ENCODE measurements at regions not wholly inside any gene's neighbourhood (a gene's known extent, or its start where the extent isn't known, plus 50 kb on each side); places are given as distances from the start of the nearest gene placed in this dataset.

DNA sequence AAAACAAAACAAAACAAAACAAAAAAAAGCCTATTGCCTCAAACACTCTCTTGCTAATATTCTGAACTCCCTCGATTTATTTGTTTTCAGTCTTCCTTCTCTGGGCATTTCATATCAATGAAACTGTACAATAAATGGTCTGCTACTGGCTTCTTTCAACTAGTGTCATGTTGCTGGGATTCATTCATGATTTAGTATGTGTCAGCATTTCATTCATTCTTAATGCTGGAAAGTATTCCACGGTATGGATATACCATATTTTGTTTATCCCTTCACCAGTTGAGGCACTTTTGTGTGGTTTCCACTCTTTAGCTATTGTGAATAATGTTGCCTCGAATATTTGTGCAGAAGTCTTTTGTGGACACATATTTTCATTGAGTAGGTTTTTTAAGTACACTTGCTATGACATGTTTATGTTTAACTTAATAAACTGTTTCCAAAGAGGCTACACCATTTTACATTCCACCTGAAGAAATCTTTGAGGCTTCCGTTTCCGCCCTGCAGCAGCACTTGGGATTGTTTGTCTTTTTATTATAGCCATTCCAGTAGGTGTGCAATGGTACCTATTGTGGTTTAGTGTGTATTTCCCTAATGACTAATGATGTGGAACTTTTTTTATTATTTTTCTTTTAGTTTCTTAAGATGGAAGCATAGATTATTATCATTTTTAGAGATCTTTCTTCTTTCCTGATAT is 543.6 kb upstream of the SOX11 start:
- ChIA-PET POLR2A (no interaction called here), CTCF (no interaction called here)
- Mint-ChIP-seq H3K27me3 (no peaks in the 10 kb centered on the region), H3K4me1 (no peaks in the 10 kb centered on the region), H3K9me3 (peaks cover 13% of the 10 kb centered on the region), H3K36me3 (ENCODE audit: low read depth) (no peaks in the 10 kb centered on the region), H3K27ac (no peak overlapping the region), H3K4me3 (no peak overlapping the region)
- DNase-seq (no peak), ATAC-seq (ENCODE audit: low read depth) (no peak)
- intact Hi-C loops (cut with micrococcal nuclease) = no loop called here
- TF ChIP-seq, protein P1, sequence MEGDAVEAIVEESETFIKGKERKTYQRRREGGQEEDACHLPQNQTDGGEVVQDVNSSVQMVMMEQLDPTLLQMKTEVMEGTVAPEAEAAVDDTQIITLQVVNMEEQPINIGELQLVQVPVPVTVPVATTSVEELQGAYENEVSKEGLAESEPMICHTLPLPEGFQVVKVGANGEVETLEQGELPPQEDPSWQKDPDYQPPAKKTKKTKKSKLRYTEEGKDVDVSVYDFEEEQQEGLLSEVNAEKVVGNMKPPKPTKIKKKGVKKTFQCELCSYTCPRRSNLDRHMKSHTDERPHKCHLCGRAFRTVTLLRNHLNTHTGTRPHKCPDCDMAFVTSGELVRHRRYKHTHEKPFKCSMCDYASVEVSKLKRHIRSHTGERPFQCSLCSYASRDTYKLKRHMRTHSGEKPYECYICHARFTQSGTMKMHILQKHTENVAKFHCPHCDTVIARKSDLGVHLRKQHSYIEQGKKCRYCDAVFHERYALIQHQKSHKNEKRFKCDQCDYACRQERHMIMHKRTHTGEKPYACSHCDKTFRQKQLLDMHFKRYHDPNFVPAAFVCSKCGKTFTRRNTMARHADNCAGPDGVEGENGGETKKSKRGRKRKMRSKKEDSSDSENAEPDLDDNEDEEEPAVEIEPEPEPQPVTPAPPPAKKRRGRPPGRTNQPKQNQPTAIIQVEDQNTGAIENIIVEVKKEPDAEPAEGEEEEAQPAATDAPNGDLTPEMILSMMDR (IDR thresholded peaks at IDR 0.05) = no peak

DNA sequence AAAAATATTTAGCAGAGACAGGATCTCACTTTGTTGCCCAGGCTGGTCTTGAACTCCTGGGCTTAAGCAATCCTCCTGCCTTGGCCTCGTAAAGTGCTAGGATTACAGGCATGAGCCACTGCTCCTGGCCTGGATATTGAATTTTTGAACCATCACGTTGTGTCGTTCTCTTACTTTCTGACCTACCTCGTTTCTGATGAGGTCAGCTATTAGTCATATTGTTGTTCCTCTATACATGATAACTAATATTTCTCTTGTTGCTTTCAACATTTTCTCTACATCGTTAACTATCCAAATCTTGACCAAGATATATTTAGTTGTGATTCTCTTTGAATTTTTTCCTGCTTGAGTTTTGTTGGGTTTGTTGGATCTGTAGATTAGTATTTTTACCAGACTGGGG is 541.3 kb upstream of the SOX11 start:
- Mint-ChIP-seq H3K4me1 (no peaks in the 10 kb centered on the region), H3K27ac (no peak overlapping the region), H3K27me3 (no peaks in the 10 kb centered on the region), H3K4me3 (no peak overlapping the region), H3K9me3 (peaks cover 18% of the 10 kb centered on the region), H3K36me3 (ENCODE audit: low read depth) (no peaks in the 10 kb centered on the region)
- DNase-seq = no peak
- ChIA-PET POLR2A (no interaction called here), CTCF (no interaction called here)
- TF ChIP-seq, protein P1 (IDR thresholded peaks at IDR 0.05) = no peak
- no peak for ATAC-seq (ENCODE audit: low read depth)
- intact Hi-C loops (cut with micrococcal nuclease) = no loop called here

DNA sequence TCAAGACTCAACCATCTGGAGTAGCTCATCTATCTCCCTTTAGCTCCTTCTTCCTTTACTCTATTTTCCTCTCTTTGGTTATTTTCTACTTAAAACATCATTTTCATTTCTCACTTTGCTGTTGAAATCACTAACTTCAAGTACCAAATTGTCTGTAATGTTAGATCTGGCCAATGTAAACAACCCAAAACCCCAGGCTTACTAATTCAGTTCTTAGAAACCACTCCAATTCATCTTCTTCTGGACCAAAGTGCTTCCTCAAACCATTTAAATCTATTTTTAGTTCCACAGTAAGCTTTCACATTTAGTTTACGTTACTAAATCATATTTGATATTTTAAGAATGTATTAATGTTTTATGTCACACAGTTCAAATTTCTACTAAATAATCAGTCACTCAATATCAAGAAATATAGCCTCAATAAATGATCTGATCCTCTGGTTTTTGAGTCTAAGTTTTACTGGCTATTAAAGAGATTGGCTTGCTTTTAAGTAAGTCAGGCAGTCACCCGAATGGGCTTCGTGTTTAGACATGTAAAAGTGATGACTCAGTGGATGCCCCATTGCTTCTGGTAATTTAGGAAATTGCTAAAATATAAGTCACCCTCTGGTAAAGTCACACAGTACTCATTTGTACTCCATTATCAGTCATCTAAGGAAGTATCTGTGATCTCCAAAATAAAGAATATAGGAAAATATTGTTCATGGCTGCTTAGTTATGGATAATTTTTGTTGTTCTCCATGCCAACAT is 527.2 kb upstream of the SOX11 start:
- DNase-seq (no peak), ATAC-seq (ENCODE audit: low read depth) (no peak)
- Mint-ChIP-seq H3K27me3 (no peaks in the 10 kb centered on the region), H3K36me3 (ENCODE audit: low read depth) (no peaks in the 10 kb centered on the region), H3K4me3 (no peak overlapping the region), H3K9me3 (peaks cover 8% of the 10 kb centered on the region), H3K27ac (no peak overlapping the region), H3K4me1 (no peaks in the 10 kb centered on the region)
- CTCF ChIA-PET = no interaction called here
- TF ChIP-seq, protein P1 (IDR thresholded peaks at IDR 0.05) = no peak
- POLR2A ChIA-PET = no interaction called here
- intact Hi-C loops (cut with micrococcal nuclease) = no loop called here

DNA sequence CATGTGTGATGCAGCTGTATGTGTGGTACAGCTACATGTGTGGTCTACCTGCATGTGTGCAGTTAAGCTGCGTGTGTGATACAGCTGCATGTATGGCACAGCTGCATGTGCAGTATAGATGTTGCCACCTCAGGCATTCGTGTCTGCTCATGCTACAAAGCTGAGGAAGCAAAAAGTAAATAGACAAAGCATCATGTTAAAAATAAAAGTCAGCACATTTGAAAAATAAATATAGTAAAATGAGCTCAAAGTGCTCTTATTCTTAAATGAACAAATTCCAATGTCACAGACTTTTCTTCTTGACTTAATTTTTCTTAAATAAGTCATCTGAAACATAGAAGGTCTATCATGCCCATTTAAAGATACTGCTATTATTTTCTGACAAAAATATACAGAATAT is 519.3 kb upstream of the SOX11 start:
- DNase-seq = no peak
- POLR2A ChIA-PET = no interaction called here
- no peaks in the 10 kb centered on the region for H3K4me1 Mint-ChIP-seq
- H3K9me3 Mint-ChIP-seq = no peaks in the 10 kb centered on the region
- intact Hi-C loops (cut with micrococcal nuclease) = no loop called here
- TF ChIP-seq, protein P1 (IDR thresholded peaks at IDR 0.05) = no peak
- no peak overlapping the region for H3K4me3 Mint-ChIP-seq
- CTCF ChIA-PET = no interaction called here
- no peak overlapping the region for H3K27ac Mint-ChIP-seq
- ATAC-seq (ENCODE audit: low read depth) = no peak
- H3K36me3 Mint-ChIP-seq (ENCODE audit: low read depth) = no peaks in the 10 kb centered on the region
- H3K27me3 Mint-ChIP-seq = no peaks in the 10 kb centered on the region

DNA sequence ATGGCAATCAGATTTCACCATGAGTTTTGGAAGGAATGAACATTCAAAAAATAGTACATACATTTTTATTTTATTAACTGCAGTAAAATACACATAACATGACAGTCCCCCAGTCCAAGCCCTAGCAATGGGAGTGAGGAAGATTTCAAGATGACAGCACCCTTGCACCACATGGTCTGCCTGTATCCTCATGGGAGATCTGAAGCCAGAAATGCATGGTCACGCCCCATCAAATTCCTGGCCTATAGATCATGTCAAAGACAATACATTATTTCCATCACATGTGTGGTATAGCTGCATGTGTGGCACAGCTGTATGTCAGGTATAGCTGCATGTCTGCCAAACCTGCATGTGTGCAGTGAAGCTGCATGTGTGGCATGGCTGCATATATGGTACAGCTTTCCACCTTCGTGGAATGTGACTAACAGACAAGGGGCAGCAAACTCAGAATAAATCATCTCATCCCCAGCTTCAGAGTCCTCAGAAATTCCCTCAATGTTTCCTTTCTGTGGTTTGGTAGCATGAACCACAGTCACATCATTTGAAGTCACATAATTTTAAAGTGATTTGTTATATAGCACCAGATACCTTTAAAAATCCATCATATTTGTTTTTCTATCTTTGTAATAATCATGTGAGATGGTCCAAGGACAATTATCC is 518.2 kb upstream of the SOX11 start:
- Mint-ChIP-seq H3K27ac (no peak overlapping the region), H3K4me1 (no peaks in the 10 kb centered on the region), H3K4me3 (no peak overlapping the region), H3K9me3 (no peaks in the 10 kb centered on the region), H3K36me3 (ENCODE audit: low read depth) (no peaks in the 10 kb centered on the region), H3K27me3 (no peaks in the 10 kb centered on the region)
- ChIA-PET CTCF (no interaction called here), POLR2A (no interaction called here)
- ATAC-seq (ENCODE audit: low read depth) = no peak
- intact Hi-C loops (cut with micrococcal nuclease) = no loop called here
- no peak for DNase-seq
- TF ChIP-seq, protein P1 (IDR thresholded peaks at IDR 0.05) = no peak

Measured in activated B cell treated with CpG ODN at 0.5 μM for 24 hours (primary cell).